ENCODE measurements at regions not wholly inside any gene's neighbourhood (a gene's known extent, or its start where the extent isn't known, plus 50 kb on each side); places are given as distances from the start of the nearest gene placed in this dataset.

DNA sequence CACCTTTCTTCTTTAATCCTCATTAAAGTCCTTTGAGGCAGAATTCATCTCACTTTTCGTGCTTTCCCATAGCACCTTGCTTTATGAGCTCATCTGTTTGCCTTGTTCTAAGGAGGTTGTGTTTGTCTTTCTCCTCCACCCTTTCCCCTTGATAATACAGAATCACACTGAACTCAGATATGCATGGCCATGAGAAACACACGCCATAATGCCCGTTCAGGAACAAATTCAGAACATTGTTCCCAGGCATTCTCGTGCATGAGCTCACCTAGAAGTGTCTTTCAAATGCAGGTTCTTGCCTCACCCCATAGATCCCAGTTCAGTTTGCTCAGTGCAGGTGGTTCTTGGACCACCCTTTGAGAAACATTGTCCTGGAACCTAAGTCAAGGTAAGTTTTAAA, 71.1 kb downstream of the TMEM114 start:
- no peaks in the 10 kb centered on the region for H3K27me3 Mint-ChIP-seq (ENCODE audit: low read depth)
- no peaks in the 10 kb centered on the region for H3K4me1 Mint-ChIP-seq (ENCODE audit: low read depth)
- no peak for DNase-seq (ENCODE audit: low spot score)
- H3K27ac Mint-ChIP-seq: no peak overlapping the region
- no peaks in the 10 kb centered on the region for H3K36me3 Mint-ChIP-seq (ENCODE audit: low read depth)
- no peaks in the 10 kb centered on the region for H3K9me3 Mint-ChIP-seq
- H3K4me3 Mint-ChIP-seq: no peak overlapping the region

DNA sequence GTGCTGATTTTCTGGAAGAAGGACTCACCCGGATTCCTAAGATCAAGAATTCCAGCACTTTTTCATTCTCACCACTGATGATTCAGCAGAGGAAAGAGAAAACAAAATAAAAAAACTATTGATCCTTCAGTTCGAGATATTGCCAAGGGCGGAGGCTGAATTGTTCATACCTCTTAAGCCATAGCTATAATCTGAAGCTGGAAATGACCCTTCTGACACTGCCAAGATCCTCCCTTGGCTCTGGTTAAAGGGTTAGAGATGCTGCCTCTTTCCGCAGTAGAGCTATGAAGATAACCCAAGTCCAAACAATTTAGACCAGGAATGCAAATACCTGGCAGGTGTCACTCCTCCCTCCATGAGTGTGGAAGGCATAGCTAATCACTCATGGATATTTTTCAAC, 73.0 kb downstream of the TMEM114 start:
- H3K4me1 Mint-ChIP-seq (ENCODE audit: low read depth): peaks cover 2% of the 10 kb centered on the region
- H3K36me3 Mint-ChIP-seq (ENCODE audit: low read depth): no peaks in the 10 kb centered on the region
- DNase-seq (ENCODE audit: low spot score): no peak
- no peaks in the 10 kb centered on the region for H3K9me3 Mint-ChIP-seq
- no peak overlapping the region for H3K27ac Mint-ChIP-seq
- no peaks in the 10 kb centered on the region for H3K27me3 Mint-ChIP-seq (ENCODE audit: low read depth)
- H3K4me3 Mint-ChIP-seq: no peak overlapping the region

DNA sequence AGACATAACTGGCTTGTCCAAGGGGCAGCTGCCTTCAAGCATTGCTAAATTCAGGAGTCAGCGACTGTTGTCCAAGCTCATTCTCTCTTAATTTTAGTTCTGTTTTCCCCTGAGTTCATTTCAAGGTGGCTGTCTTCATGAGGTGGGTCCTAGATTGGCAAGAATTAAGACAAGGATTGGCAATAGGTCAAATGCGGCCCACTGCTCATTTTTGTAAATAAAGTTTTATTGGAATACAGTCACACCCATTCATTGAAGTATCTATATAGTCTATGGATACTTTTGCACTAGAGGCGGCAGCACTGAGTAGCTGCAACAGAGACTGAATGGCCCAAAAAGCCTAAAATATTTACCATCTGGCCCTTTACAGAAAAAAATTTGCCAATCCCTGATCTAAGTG, 73.8 kb downstream of the TMEM114 start:
- Mint-ChIP-seq H3K4me3 (no peak overlapping the region), H3K4me1 (ENCODE audit: low read depth) (peaks cover 2% of the 10 kb centered on the region), H3K36me3 (ENCODE audit: low read depth) (no peaks in the 10 kb centered on the region), H3K27ac (no peak overlapping the region), H3K27me3 (ENCODE audit: low read depth) (no peaks in the 10 kb centered on the region), H3K9me3 (no peaks in the 10 kb centered on the region)
- DNase-seq (ENCODE audit: low spot score): no peak

GRCh38 chr16:8512941-8513624, 77.2 kb downstream of the TMEM114 start:
- Mint-ChIP-seq H3K9me3 (no peaks in the 10 kb centered on the region), H3K27ac (no peak overlapping the region), H3K4me3 (no peak overlapping the region), H3K27me3 (ENCODE audit: low read depth) (no peaks in the 10 kb centered on the region), H3K36me3 (ENCODE audit: low read depth) (no peaks in the 10 kb centered on the region), H3K4me1 (ENCODE audit: low read depth) (peaks cover 2% of the 10 kb centered on the region)
- no peak for DNase-seq (ENCODE audit: low spot score)

DNA sequence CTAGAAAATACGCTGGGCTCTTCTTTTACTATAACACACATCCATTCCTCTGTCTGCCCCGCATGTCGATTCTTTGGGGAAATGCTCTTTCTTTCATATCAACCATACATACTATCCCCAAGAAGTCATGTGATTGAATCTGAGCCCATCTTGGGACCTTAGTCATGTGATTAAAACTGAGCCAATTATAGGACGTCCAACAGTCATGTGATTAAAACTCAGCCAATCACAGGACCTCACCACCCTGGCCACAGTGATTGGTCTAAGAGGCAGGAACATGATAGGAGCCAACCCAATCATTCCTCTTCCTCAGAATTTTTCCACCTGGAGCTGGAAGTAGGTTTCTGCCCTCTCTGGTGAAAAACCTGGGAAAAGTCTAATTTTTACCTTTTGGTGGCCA, 78.8 kb downstream of the TMEM114 start:
- H3K27me3 Mint-ChIP-seq (ENCODE audit: low read depth): no peaks in the 10 kb centered on the region
- no peak overlapping the region for H3K27ac Mint-ChIP-seq
- DNase-seq (ENCODE audit: low spot score): no peak
- peaks cover 2% of the 10 kb centered on the region for H3K4me1 Mint-ChIP-seq (ENCODE audit: low read depth)
- H3K36me3 Mint-ChIP-seq (ENCODE audit: low read depth): no peaks in the 10 kb centered on the region
- no peak overlapping the region for H3K4me3 Mint-ChIP-seq
- no peaks in the 10 kb centered on the region for H3K9me3 Mint-ChIP-seq

DNA sequence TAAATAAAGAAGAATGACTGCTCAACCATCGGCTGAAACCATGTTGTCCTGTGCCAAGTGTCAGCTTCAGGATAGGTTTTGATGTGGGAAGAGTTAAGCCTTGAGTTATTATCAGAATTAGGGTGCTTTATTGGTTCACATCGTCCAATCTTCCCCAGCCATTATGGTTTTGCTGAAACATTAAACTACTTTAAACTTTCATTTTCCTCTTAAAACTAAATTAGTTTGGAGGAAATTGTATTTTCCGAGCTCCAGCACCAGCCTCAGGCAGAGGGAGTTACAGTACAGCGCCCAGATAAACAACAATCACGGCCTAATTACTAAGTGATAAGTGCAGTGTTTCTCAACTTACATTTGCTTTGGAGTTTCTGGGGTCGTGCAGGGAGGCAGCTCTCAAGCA, 80.2 kb downstream of the TMEM114 start:
- no peak for DNase-seq (ENCODE audit: low spot score)
- H3K27ac Mint-ChIP-seq: no peak overlapping the region
- no peaks in the 10 kb centered on the region for H3K27me3 Mint-ChIP-seq (ENCODE audit: low read depth)
- H3K4me3 Mint-ChIP-seq: no peak overlapping the region
- no peaks in the 10 kb centered on the region for H3K9me3 Mint-ChIP-seq
- peaks cover 2% of the 10 kb centered on the region for H3K4me1 Mint-ChIP-seq (ENCODE audit: low read depth)
- H3K36me3 Mint-ChIP-seq (ENCODE audit: low read depth): no peaks in the 10 kb centered on the region

GRCh38 chr16:8505327-8505991, 84.9 kb downstream of the TMEM114 start:
- Mint-ChIP-seq H3K9me3 (no peaks in the 10 kb centered on the region), H3K4me1 (ENCODE audit: low read depth) (no peaks in the 10 kb centered on the region), H3K27ac (no peak overlapping the region), H3K36me3 (ENCODE audit: low read depth) (no peaks in the 10 kb centered on the region), H3K4me3 (no peak overlapping the region), H3K27me3 (ENCODE audit: low read depth) (no peaks in the 10 kb centered on the region)
- no peak for DNase-seq (ENCODE audit: low spot score)

- DNase-seq (ENCODE audit: low spot score): no peak
- H3K4me3 Mint-ChIP-seq: no peak overlapping the region
- no peaks in the 10 kb centered on the region for H3K9me3 Mint-ChIP-seq
- no peaks in the 10 kb centered on the region for H3K36me3 Mint-ChIP-seq (ENCODE audit: low read depth)
- no peaks in the 10 kb centered on the region for H3K4me1 Mint-ChIP-seq (ENCODE audit: low read depth)
- no peak overlapping the region for H3K27ac Mint-ChIP-seq
- H3K27me3 Mint-ChIP-seq (ENCODE audit: low read depth): no peaks in the 10 kb centered on the region
Observed at GRCh38 chr16:8502446-8502845, 87.9 kb downstream of the TMEM114 start.

- no peaks in the 10 kb centered on the region for H3K36me3 Mint-ChIP-seq (ENCODE audit: low read depth)
- no peak for DNase-seq (ENCODE audit: low spot score)
- no peak overlapping the region for H3K4me3 Mint-ChIP-seq
- H3K4me1 Mint-ChIP-seq (ENCODE audit: low read depth): no peaks in the 10 kb centered on the region
- no peaks in the 10 kb centered on the region for H3K27me3 Mint-ChIP-seq (ENCODE audit: low read depth)
- no peaks in the 10 kb centered on the region for H3K9me3 Mint-ChIP-seq
- H3K27ac Mint-ChIP-seq: no peak overlapping the region
Observed at GRCh38 chr16:8500351-8500750, 90.0 kb downstream of the TMEM114 start.

- Mint-ChIP-seq H3K36me3 (ENCODE audit: low read depth) (no peaks in the 10 kb centered on the region), H3K9me3 (no peaks in the 10 kb centered on the region), H3K4me1 (ENCODE audit: low read depth) (no peaks in the 10 kb centered on the region)
Observed at GRCh38 chr16:8496364-8496763, 93.9 kb downstream of the TMEM114 start.

DNA sequence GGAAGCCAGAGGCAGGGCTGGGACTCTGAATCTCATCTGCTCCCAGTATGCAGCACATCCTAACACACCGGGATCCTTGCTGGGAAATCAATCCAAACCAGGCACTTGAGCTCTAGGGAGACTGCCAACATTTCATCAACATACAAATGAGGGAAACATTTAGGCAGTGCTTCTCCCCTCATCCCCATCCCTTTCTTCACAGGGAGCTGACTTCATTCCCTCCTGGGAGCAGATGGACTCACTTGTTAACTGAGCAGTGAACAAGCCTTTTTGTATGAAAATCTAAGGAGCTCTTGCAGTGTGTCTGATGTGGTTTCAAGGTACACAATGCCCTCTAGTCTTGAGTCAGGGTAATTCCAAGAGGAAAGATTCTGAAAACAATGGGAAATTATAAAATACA, 96.3 kb downstream of the TMEM114 start:
- H3K9me3 Mint-ChIP-seq: no peaks in the 10 kb centered on the region
- no peak overlapping the region for H3K4me3 Mint-ChIP-seq
- DNase-seq (ENCODE audit: low spot score): no peak
- no peaks in the 10 kb centered on the region for H3K27me3 Mint-ChIP-seq (ENCODE audit: low read depth)
- no peak overlapping the region for H3K27ac Mint-ChIP-seq
- no peaks in the 10 kb centered on the region for H3K36me3 Mint-ChIP-seq (ENCODE audit: low read depth)
- H3K4me1 Mint-ChIP-seq (ENCODE audit: low read depth): no peaks in the 10 kb centered on the region

More at GRCh38 chr16:8496364-8496763, 93.9 kb downstream of the TMEM114 start:
- Mint-ChIP-seq H3K27me3 (ENCODE audit: low read depth) (no peaks in the 10 kb centered on the region), H3K27ac (no peak overlapping the region), H3K4me3 (no peak overlapping the region)
- no peak for DNase-seq (ENCODE audit: low spot score)

GRCh38 chr16:8492690-8493089, 97.6 kb downstream of the TMEM114 start:
- Mint-ChIP-seq H3K4me1 (ENCODE audit: low read depth) (no peaks in the 10 kb centered on the region), H3K9me3 (no peaks in the 10 kb centered on the region), H3K27me3 (ENCODE audit: low read depth) (no peaks in the 10 kb centered on the region), H3K27ac (no peak overlapping the region), H3K4me3 (no peak overlapping the region), H3K36me3 (ENCODE audit: low read depth) (no peaks in the 10 kb centered on the region)
- DNase-seq (ENCODE audit: low spot score): no peak

DNA sequence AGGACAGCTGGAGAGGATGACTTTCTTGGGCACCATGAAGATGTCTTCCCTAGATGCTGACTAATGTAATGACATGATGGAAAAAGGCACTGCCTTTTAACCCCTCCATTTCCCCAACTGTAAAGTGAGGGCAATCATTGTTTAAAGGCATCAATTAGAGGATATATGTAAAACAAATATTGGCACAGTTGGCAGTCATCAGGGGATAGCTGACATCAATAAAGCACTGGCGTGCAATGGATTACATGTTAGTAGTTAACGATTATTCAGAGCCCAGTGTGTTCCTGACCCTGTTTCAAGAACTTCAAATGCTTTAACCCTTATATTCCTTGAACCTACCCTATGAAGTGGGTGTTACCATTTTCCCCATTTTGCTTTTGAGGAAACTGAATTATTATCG, 100.7 kb downstream of the TMEM114 start:
- Mint-ChIP-seq H3K27me3 (ENCODE audit: low read depth) (no peaks in the 10 kb centered on the region), H3K4me3 (no peak overlapping the region), H3K9me3 (no peaks in the 10 kb centered on the region), H3K4me1 (ENCODE audit: low read depth) (no peaks in the 10 kb centered on the region), H3K27ac (no peak overlapping the region), H3K36me3 (ENCODE audit: low read depth) (no peaks in the 10 kb centered on the region)
- DNase-seq (ENCODE audit: low spot score): no peak

DNA sequence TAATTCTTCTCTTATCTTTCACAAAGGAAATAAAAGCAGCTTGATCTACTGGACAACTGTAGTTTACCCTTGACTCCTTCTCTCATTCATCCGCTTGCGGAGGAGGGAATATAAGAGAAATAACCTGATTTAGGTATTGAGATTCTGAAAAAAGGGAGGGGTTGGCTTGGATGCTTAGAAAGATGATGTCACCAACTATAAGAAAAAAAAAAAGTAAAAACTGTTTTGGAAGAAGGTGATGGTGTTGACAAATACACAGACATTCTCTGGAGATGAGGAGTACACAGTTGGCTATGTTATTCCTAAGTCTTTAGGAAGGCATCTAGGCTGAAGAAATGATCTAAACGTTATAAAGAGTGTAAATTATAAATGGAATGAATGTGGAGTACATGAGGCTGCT, 103.3 kb downstream of the TMEM114 start:
- no peak overlapping the region for H3K27ac Mint-ChIP-seq
- H3K9me3 Mint-ChIP-seq: no peaks in the 10 kb centered on the region
- no peak overlapping the region for H3K4me3 Mint-ChIP-seq
- DNase-seq (ENCODE audit: low spot score): no peak
- H3K27me3 Mint-ChIP-seq (ENCODE audit: low read depth): no peaks in the 10 kb centered on the region
- no peaks in the 10 kb centered on the region for H3K4me1 Mint-ChIP-seq (ENCODE audit: low read depth)
- no peaks in the 10 kb centered on the region for H3K36me3 Mint-ChIP-seq (ENCODE audit: low read depth)

DNA sequence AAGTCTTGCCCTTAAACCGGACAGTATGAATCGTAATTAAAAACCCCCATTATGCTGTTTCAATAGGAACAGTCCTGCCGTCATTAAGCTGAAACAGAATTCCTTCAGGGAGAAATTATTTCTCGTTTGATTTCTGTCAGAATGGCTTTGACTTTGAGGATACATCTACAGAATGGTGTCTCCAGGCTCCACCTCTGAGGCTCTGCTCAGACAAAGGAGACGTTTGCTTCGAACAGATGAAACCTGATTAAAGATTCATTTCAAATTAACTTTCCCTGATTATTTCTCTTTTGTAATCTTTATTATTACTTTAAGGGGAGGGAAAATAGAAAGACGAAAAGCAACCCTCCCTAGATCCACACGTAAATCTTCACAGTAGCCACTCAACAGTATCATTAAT, 106.9 kb downstream of the TMEM114 start:
- H3K27ac Mint-ChIP-seq: no peak overlapping the region
- no peaks in the 10 kb centered on the region for H3K9me3 Mint-ChIP-seq
- DNase-seq (ENCODE audit: low spot score): no peak
- H3K27me3 Mint-ChIP-seq (ENCODE audit: low read depth): no peaks in the 10 kb centered on the region
- H3K36me3 Mint-ChIP-seq (ENCODE audit: low read depth): no peaks in the 10 kb centered on the region
- H3K4me1 Mint-ChIP-seq (ENCODE audit: low read depth): no peaks in the 10 kb centered on the region
- H3K4me3 Mint-ChIP-seq: no peak overlapping the region
